BLaER1 (cell line): ENCODE measurements at regions not wholly inside any gene's neighbourhood (a gene's known extent, or its start where the extent isn't known, plus 50 kb on each side); places are given as distances from the start of the nearest gene placed in this dataset.

Experiments
- H3K27ac ChIP-seq: shearing (Covaris generic); formaldehyde crosslinking; 2 replicates; pipeline ENCODE4 v1.8.1; 2022
- H3K27me3 ChIP-seq: shearing (Covaris generic); formaldehyde crosslinking; 2 replicates; pipeline ENCODE4 v1.8.1; 2022
- H3K36me3 ChIP-seq: shearing (Covaris generic); formaldehyde crosslinking; 2 replicates; pipeline ENCODE4 v1.8.1; 2022
- H3K4me1 ChIP-seq: shearing (Covaris generic); formaldehyde crosslinking; 2 replicates; pipeline ENCODE4 v1.8.1; 2022
- H3K4me2 ChIP-seq: shearing (Covaris generic); formaldehyde crosslinking; 2 replicates; pipeline ENCODE4 v1.8.1; 2022
- H3K4me3 ChIP-seq: shearing (Covaris generic); formaldehyde crosslinking; 2 replicates; pipeline ENCODE4 v1.8.1; 2022
- H3K9ac ChIP-seq: shearing (Covaris generic); formaldehyde crosslinking; 2 replicates; pipeline ENCODE4 v1.8.1; 2022
- H3K9me3 ChIP-seq: shearing (Covaris generic); formaldehyde crosslinking; 2 replicates; pipeline ENCODE4 v1.8.1; 2022
- H4K20me1 ChIP-seq: shearing (Covaris generic); formaldehyde crosslinking; 2 replicates; pipeline ENCODE4 v1.8.1; 2022
- Cebpa-rat ChIP-seq: shearing (Covaris generic); IDR thresholded peaks from 2 replicates; pipeline ENCODE4 v1.8.1; 2022

DNA sequence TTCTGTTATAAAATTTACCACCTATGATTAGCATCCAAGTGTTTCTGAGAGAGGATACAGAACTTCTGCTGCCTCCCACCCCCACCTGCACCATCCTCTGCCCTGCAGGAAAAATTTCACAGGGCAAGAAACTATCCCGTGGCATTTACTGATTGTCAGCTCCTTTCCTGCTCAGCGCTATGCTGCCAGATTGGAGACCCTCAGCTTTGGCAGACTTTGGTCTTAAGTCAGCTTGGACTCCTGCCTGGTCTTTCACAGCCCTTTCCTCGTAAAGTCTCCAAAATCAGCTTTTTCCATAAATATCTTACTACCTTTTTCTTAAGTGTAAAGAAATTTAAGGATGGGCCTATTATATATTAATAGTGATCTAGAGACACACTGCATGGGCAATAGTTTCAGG, 239.9 kb upstream of the ADAMTS9 start:
- Histone ChIP-seq H3K27me3 (no peaks in the 10 kb centered on the region), H3K4me1 (peaks cover 16% of the 10 kb centered on the region), H3K4me2 (no peak overlapping the region), H3K9ac (no peak overlapping the region), H3K36me3 (no peaks in the 10 kb centered on the region), H3K9me3 (peaks cover 2% of the 10 kb centered on the region), H4K20me1 (no peaks in the 10 kb centered on the region), H3K4me3 (no peak overlapping the region), H3K27ac (no peak overlapping the region)
- no peak for TF ChIP-seq Cebpa-rat

DNA sequence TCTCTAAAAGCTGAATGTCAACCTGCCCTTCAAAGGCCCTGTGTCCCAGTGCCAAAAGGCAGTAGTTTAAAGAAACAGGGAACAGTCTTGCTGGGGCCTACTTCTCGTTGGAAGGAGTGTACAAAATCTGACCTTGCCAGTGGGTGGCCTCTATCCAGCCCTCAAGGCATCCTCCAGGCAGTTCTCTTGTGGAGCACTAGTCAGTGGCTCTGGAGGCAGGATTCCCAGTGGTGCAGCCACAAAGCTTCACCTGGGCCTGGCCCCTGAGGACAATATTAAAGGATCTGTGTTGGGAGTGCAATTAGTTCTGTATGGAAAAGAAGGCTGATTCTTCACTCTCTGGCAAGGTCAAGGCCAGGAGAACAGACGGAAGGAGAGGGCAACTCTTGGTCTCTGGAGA, 237.8 kb upstream of the ADAMTS9 start:
- Histone ChIP-seq H3K9ac (no peak overlapping the region), H3K36me3 (no peaks in the 10 kb centered on the region), H3K27ac (no peak overlapping the region), H3K4me3 (no peak overlapping the region), H3K4me2 (no peak overlapping the region), H3K4me1 (no peaks in the 10 kb centered on the region), H4K20me1 (no peaks in the 10 kb centered on the region), H3K27me3 (no peaks in the 10 kb centered on the region), H3K9me3 (no peaks in the 10 kb centered on the region)
- TF ChIP-seq Cebpa-rat, result no peak

DNA sequence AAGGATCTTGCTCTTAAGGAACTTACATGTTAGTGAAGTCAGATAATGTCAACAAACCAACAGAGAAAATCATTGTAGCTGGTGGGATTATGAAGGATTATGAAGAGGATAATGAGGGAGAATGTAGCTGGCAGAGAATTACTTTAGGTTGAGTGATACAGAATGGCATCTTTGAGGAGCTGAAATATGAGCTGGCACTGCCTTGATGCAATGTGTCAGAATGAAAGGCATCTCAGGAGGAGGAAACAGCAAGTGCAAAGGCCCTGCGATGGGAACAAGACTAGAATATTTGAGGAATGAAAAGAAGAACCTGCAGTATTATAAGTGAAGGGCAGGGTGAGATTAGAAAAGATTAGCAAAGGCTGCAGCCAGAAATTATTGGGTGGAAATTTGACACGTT, 237.2 kb upstream of the ADAMTS9 start:
- H3K4me2 ChIP-seq, result no peak overlapping the region
- H3K9ac ChIP-seq, result no peak overlapping the region
- no peak overlapping the region for H3K27ac ChIP-seq
- H4K20me1 ChIP-seq, result no peaks in the 10 kb centered on the region
- no peaks in the 10 kb centered on the region for H3K36me3 ChIP-seq
- H3K4me1 ChIP-seq, result no peaks in the 10 kb centered on the region
- H3K4me3 ChIP-seq, result no peak overlapping the region
- no peak for TF ChIP-seq Cebpa-rat
- no peaks in the 10 kb centered on the region for H3K9me3 ChIP-seq
- no peaks in the 10 kb centered on the region for H3K27me3 ChIP-seq

DNA sequence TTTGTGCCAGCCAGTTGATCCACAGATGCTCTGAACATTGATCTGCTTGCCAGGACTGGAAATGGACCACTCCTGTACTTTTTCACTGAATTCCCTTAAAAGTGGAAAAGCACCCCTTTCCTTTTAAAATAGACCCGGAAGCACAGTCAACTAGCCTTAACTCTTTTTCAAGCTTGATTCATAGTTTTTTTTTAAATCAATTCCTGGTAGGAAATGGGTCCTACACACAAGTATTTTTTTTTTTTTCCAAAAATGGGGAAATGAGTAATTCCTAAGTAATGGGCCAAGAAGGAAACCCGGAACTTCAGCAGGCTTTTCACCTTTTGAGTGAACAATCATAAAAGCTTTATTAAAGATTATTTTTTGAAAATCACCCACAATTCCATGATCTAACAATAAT, 234.4 kb upstream of the ADAMTS9 start:
- no peak overlapping the region for H3K4me2 ChIP-seq
- no peaks in the 10 kb centered on the region for H4K20me1 ChIP-seq
- no peak overlapping the region for H3K27ac ChIP-seq
- no peak for TF ChIP-seq Cebpa-rat
- H3K4me1 ChIP-seq, result no peaks in the 10 kb centered on the region
- no peaks in the 10 kb centered on the region for H3K36me3 ChIP-seq
- no peak overlapping the region for H3K4me3 ChIP-seq
- no peaks in the 10 kb centered on the region for H3K27me3 ChIP-seq
- H3K9ac ChIP-seq, result no peak overlapping the region
- H3K9me3 ChIP-seq, result no peaks in the 10 kb centered on the region

DNA sequence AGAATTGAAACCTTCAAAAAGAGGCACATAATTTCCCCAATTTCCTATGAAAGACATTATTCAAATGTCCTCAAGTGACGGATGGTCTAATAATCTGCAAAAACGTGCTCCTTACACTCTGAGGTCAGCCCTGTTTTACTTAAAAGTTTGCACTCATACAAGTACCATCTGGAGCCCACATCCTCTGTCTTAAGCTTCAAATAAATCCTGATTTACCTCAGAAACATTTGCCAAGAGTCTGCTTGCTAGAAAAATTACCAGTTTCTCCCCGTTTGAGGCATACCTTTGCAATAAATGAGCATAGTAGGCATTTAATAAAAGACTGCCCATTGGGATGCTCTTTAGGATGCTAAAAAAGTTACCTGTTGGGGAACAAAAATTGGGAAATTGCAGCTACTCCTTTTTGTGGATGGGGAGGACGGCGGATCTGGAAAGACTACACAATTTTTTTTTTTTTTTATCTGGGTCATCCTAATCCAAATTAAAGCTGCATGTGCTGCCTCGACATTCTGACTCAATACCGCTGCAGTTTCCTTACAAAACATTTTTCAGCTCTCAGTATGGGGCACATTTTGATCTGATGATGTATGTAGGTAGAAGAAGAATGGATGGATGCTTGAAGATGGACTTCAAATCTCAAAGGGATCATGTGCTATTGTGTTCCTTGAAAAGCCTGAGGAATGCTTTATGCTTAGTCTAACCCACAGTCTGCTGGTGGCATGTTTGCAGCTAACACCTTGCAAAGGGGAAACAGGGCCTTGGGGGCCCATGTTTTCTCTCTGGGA, 233.7 kb upstream of the ADAMTS9 start:
- Histone ChIP-seq H3K9me3 (no peaks in the 10 kb centered on the region), H3K27me3 (no peaks in the 10 kb centered on the region), H3K36me3 (no peaks in the 10 kb centered on the region), H3K9ac (no peak overlapping the region), H4K20me1 (no peaks in the 10 kb centered on the region), H3K4me3 (no peak overlapping the region), H3K4me1 (no peaks in the 10 kb centered on the region), H3K27ac (no peak overlapping the region), H3K4me2 (no peak overlapping the region)
- no peak for TF ChIP-seq Cebpa-rat

DNA sequence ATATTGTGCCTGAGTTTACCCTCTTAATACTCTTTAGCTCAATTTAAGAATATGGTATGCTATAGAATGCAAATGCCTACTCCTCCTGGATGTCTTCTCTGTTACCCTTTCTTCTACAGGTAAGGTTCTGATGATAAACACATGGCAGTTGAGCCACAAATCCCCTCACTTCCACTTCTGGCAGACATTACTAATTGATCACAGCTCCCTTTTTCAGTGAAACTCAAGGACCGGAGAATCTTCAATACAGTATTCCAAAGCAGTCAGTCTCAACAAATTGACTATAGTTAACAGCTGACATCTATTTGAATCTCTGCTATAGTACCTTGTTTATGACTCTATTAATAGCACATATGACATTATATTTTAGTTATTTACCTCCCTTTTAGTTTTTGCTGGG, 232.1 kb upstream of the ADAMTS9 start:
- Histone ChIP-seq H3K9me3 (no peaks in the 10 kb centered on the region), H3K9ac (no peak overlapping the region), H4K20me1 (no peaks in the 10 kb centered on the region), H3K27ac (no peak overlapping the region), H3K4me3 (no peak overlapping the region), H3K4me2 (no peak overlapping the region), H3K36me3 (no peaks in the 10 kb centered on the region), H3K27me3 (no peaks in the 10 kb centered on the region), H3K4me1 (no peaks in the 10 kb centered on the region)
- no peak for TF ChIP-seq Cebpa-rat

DNA sequence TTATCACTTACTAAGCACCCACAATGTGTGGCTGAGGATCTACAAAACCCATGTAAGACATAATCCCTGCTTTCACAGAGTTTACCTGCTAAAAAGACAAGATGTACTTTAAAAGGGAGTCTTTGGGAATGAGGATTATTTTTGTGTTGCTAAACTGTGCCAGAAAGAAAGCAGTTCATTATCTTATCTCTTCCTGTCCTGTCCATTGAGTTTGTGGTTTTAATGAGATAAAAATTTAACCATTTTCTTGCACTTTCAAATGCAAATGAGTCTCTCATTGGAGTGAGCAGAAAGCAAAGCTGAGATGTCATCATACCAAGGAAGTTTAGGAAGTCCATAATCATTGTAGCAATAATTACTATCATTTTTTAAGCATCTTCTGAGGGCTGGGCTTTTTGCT, 231.2 kb upstream of the ADAMTS9 start:
- no peak for TF ChIP-seq Cebpa-rat
- no peak overlapping the region for H3K4me3 ChIP-seq
- H3K9me3 ChIP-seq, result no peaks in the 10 kb centered on the region
- no peak overlapping the region for H3K9ac ChIP-seq
- H3K27ac ChIP-seq, result no peak overlapping the region
- no peak overlapping the region for H3K4me2 ChIP-seq
- H3K27me3 ChIP-seq, result no peaks in the 10 kb centered on the region
- H4K20me1 ChIP-seq, result no peaks in the 10 kb centered on the region
- no peaks in the 10 kb centered on the region for H3K36me3 ChIP-seq
- H3K4me1 ChIP-seq, result peaks cover 6% of the 10 kb centered on the region

DNA sequence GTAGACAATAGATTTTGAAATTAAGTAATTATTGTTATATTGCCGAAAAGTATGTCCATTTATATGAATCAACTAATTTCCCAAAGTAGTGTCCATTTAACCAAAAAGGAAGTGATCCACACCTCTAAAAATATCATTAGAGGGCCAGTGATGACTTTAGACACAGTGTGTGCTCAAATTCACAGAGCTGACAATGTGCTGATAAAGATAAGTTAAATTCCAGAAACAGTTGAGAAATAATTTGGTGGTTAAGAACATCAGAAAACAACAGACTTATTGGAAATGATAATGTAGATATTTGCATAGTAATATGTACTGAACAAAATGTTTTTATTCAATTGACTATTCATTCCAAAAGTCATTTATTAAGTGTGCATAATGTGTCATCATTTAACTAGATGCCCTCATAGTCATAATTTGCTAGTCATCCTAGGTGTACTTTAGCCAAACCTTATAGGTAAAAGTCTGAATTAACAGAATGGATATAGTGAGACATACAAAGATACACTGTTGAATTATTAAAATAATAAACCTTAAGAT, 230.2 kb upstream of the ADAMTS9 start:
- TF ChIP-seq Cebpa-rat, result no peak
- Histone ChIP-seq H3K36me3 (no peaks in the 10 kb centered on the region), H3K9ac (no peak overlapping the region), H3K4me1 (peaks cover 16% of the 10 kb centered on the region), H3K4me2 (no peak overlapping the region), H4K20me1 (no peaks in the 10 kb centered on the region), H3K27me3 (no peaks in the 10 kb centered on the region), H3K27ac (no peak overlapping the region), H3K9me3 (peaks cover 5% of the 10 kb centered on the region; the same call in 1 of the 2 replicates), H3K4me3 (no peak overlapping the region)

DNA sequence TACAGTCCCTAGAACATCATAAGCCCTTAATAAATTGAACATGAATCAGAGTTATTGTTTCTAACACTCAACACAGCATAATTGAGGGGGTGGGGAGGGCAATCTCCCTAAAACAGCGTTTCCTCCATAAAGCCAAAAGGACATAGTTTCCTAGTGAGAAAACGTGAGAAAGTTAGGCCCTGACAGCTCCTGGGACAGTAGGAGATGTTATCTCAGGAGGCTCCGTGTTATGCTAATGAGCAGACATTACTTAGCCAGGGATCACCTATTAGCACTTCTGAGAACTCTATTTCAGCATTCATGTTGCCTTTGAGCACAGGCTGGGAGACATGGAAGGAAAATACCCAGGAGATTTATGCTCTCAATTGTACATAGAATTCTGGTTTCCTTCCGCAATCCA, 229.1 kb upstream of the ADAMTS9 start:
- Histone ChIP-seq H3K9me3 (peaks cover 16% of the 10 kb centered on the region), H3K27me3 (no peaks in the 10 kb centered on the region), H3K4me1 (peaks cover 17% of the 10 kb centered on the region), H4K20me1 (no peaks in the 10 kb centered on the region), H3K4me2 (no peak overlapping the region), H3K36me3 (no peaks in the 10 kb centered on the region), H3K4me3 (no peak overlapping the region), H3K9ac (no peak overlapping the region), H3K27ac (no peak overlapping the region)
- no peak for TF ChIP-seq Cebpa-rat

DNA sequence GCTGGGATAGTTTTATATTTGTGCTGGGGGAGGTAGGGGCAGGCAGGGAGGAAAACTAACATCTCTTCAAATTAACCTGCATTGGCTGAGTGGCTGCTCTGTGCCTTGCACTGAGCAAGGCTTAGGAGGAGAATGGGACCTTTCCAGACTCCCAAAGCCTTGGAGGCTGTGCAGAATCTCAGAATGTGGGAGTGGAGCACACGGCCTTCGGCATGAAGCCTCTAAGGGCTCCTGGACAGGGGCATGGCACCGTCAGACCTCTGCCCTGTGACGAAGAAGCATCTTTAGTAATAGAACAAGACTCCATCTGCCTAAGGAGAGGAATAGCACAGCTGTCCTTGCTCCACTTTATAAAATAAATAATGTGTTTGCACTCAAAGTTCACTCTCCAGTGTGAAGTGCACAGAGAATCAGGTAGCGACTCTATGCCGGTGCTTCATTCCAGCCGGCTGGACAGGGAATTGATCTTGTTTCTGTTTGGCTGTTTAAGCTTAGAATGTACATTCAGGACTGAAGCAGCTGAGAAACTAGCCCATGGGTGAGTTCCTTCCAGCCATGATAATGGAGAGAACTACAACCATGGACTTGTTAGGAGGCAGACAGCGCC, 228.5 kb upstream of the ADAMTS9 start:
- Histone ChIP-seq H3K36me3 (no peaks in the 10 kb centered on the region), H3K4me3 (no peak overlapping the region), H3K27ac (no peak overlapping the region), H3K4me1 (peaks cover 17% of the 10 kb centered on the region), H3K4me2 (no peak overlapping the region), H3K9me3 (peaks cover 18% of the 10 kb centered on the region), H3K9ac (no peak overlapping the region), H4K20me1 (no peaks in the 10 kb centered on the region), H3K27me3 (no peaks in the 10 kb centered on the region)
- no peak for TF ChIP-seq Cebpa-rat
